CD8-positive, alpha-beta memory T cell (primary cell): ENCODE measurements at regions not wholly inside any gene's neighbourhood (a gene's known extent, or its start where the extent isn't known, plus 50 kb on each side); places are given as distances from the start of the nearest gene placed in this dataset.
"Not testable (repeated sequence)": the region's sequence is repeated elsewhere in the genome, so short reads cannot be mapped to it uniquely, and the experiment has no call there.

Experiments used
- CTCF ChIA-PET: fragments of 350-600 bp; sonication (Branson Sonifier 250); formaldehyde crosslinking; loops from one replicate; lab custom pipeline; 2021; ENCODE audit warnings: antibody characterized with exemption; lab: Charles Lee
- POLR2A ChIA-PET: fragments of 350-600 bp; sonication (Branson Sonifier 250); formaldehyde crosslinking; loops from one replicate; lab custom pipeline; 2021; ENCODE audit warnings: antibody characterized with exemption; lab: Charles Lee
- DNase-seq, 5 donors: peaks; one replicate each; pipeline versions ENCODE4 v3.0.0 to v3.0.0-alpha.2; 2020 to 2022; ENCODE audit warnings: mixed read lengths in 1 of 5
- H3K27ac ChIP-seq: one replicate; pipeline ENCODE4 v1.7.0; 2013; ENCODE audit warnings: low read depth, mild to moderate bottlenecking, low read length, moderate library complexity
- H3K27me3 ChIP-seq: 2 replicates; pipeline ENCODE4 v1.7.0; 2013; ENCODE audit warnings: low read length, mild to moderate bottlenecking; ENCODE audit not compliant: insufficient read depth, poor library complexity, severe bottlenecking
- H3K36me3 ChIP-seq: 2 replicates; pipeline ENCODE4 v1.7.0; 2013; ENCODE audit warnings: mild to moderate bottlenecking, low read length, moderate library complexity; ENCODE audit not compliant: insufficient read depth
- H3K4me1 ChIP-seq: 2 replicates; pipeline ENCODE4 v1.7.0; 2013; ENCODE audit warnings: mild to moderate bottlenecking, low read length, moderate library complexity; ENCODE audit not compliant: insufficient read depth
- H3K4me3 ChIP-seq: 2 replicates; pipeline ENCODE4 v1.7.0; 2013; ENCODE audit warnings: mild to moderate bottlenecking, low read length
- H3K9me3 ChIP-seq: 2 replicates; pipeline ENCODE4 v1.7.0; 2013; ENCODE audit warnings: mild to moderate bottlenecking, low read length
- H3K27ac Mint-ChIP-seq, 8 donors: one replicate each; pipeline ENCODE4 v1.8.0; 2020 to 2021; ENCODE audit warnings: mixed read lengths in 8 of 8, mild to moderate bottlenecking in 6 of 8, inconsistent platforms in 3 of 8, moderate library complexity in 3 of 8
- H3K27me3 Mint-ChIP-seq, 2 donors: one replicate each; pipeline ENCODE4 v1.8.0; 2020 to 2021; ENCODE audit warnings: mixed read lengths in 2 of 2, mild to moderate bottlenecking in 1 of 2, moderate library complexity in 1 of 2
- H3K36me3 Mint-ChIP-seq, 3 donors: one replicate each; pipeline ENCODE4 v1.8.0; 2020 to 2021; ENCODE audit warnings: mixed read lengths in 3 of 3, inconsistent platforms in 1 of 3, mild to moderate bottlenecking in 1 of 3
- H3K4me1 Mint-ChIP-seq, 3 donors: one replicate each; pipeline ENCODE4 v1.8.0; 2020 to 2021; ENCODE audit warnings: mixed read lengths in 3 of 3, inconsistent platforms in 1 of 3, mild to moderate bottlenecking in 1 of 3
- H3K4me3 Mint-ChIP-seq, 7 donors: one replicate each; pipeline ENCODE4 v1.8.0; 2020 to 2021; ENCODE audit warnings: mixed read lengths in 7 of 7, mild to moderate bottlenecking in 6 of 7, moderate library complexity in 4 of 7, inconsistent platforms in 2 of 7
- H3K9me3 Mint-ChIP-seq, 5 donors: one replicate each; pipeline ENCODE4 v1.8.0; 2020 to 2022; ENCODE audit warnings: mixed read lengths in 5 of 5, mild to moderate bottlenecking in 3 of 5, moderate library complexity in 2 of 5, inconsistent platforms in 1 of 5

GRCh38 chr2:238524426-238524983 lies 97.8 kb downstream of the ASB1 start:
- POLR2A ChIA-PET: no interaction called here

GRCh38 chr2:238525990-238526389 lies 99.3 kb downstream of the ASB1 start:
- Mint-ChIP-seq H3K4me3 (no peak overlapping the region), H3K27me3 (peaks cover 3 to 15% of the 10 kb centered on the region in 2 donors), H3K9me3 (peaks cover 2 to 12% (median 11%) of the 10 kb centered on the region in 5 donors), H3K27ac (no peak overlapping the region), H3K4me1 (no peaks in the 10 kb centered on the region), H3K36me3 (peaks cover 0 to 6% (median 1%) of the 10 kb centered on the region in 3 donors)
- no peak overlapping the region for H3K4me3 ChIP-seq
- ChIA-PET POLR2A (no interaction called here), CTCF (interaction anchor here (1.3 kb wide), 1 partner anchor 9 kb away, joined by 3 read pairs; no protein-coding TSS in a partner anchor)
- H3K9me3 ChIP-seq: no peaks in the 10 kb centered on the region
- H3K27me3 ChIP-seq: no peaks in the 10 kb centered on the region
- no peak for DNase-seq
- no peaks in the 10 kb centered on the region for H3K4me1 ChIP-seq
- H3K36me3 ChIP-seq: no peaks in the 10 kb centered on the region
- no peak overlapping the region for H3K27ac ChIP-seq

More at GRCh38 chr2:238524426-238524983, 97.8 kb downstream of the ASB1 start:
- no peak overlapping the region for H3K27ac ChIP-seq
- no peaks in the 10 kb centered on the region for H3K27me3 ChIP-seq
- Mint-ChIP-seq H3K27ac (no peak overlapping the region), H3K4me1 (no peaks in the 10 kb centered on the region), H3K9me3 (peaks cover 0 to 7% (median 2%) of the 10 kb centered on the region in 5 donors), H3K36me3 (peaks cover 0 to 1% (median 0%) of the 10 kb centered on the region in 3 donors), H3K27me3 (peaks cover 3 to 15% of the 10 kb centered on the region in 2 donors), H3K4me3 (no peak overlapping the region)
- no peaks in the 10 kb centered on the region for H3K4me1 ChIP-seq
- DNase-seq: no peak
- CTCF ChIA-PET: no interaction called here
- H3K4me3 ChIP-seq: no peak overlapping the region
- H3K36me3 ChIP-seq: no peaks in the 10 kb centered on the region
- H3K9me3 ChIP-seq: no peaks in the 10 kb centered on the region

- Mint-ChIP-seq H3K4me1 (no peaks in the 10 kb centered on the region), H3K36me3 (peaks cover 0 to 15% (median 1%) of the 10 kb centered on the region in 3 donors), H3K9me3 (peaks cover 7 to 25% (median 22%) of the 10 kb centered on the region in 5 donors), H3K27me3 (peaks cover 6 to 15% of the 10 kb centered on the region in 2 donors), H3K27ac (no peak overlapping the region), H3K4me3 (no peak overlapping the region)
- CTCF ChIA-PET: no interaction called here
- Histone ChIP-seq H3K9me3 (no peaks in the 10 kb centered on the region), H3K27ac (no peak overlapping the region), H3K36me3 (no peaks in the 10 kb centered on the region), H3K4me3 (no peak overlapping the region), H3K27me3 (no peaks in the 10 kb centered on the region), H3K4me1 (no peaks in the 10 kb centered on the region)
- DNase-seq: no peak
- POLR2A ChIA-PET: no interaction called here
Observed at GRCh38 chr2:238527565-238527964, 100.8 kb downstream of the ASB1 start.

GRCh38 chr2:238528953-238529781 lies 102.4 kb downstream of the ASB1 start:
- Mint-ChIP-seq H3K27ac (peak overlapping the region in 1 of 8 donors; percentile 82), H3K4me1 (no peaks in the 10 kb centered on the region)

GRCh38 chr2:238531017-238531645 lies 104.4 kb downstream of the ASB1 start:
- H3K36me3 Mint-ChIP-seq: peaks cover 0 to 29% (median 1%) of the 10 kb centered on the region in 3 donors
- H3K36me3 ChIP-seq, H3K27ac ChIP-seq, H3K4me1 ChIP-seq, DNase-seq, H3K4me1 Mint-ChIP-seq, H3K27me3 ChIP-seq, H3K4me3 ChIP-seq, H3K4me3 Mint-ChIP-seq, CTCF ChIA-PET, H3K9me3 ChIP-seq, H3K27ac Mint-ChIP-seq, POLR2A ChIA-PET: not testable (repeated sequence)
- peaks cover 8 to 29% (median 26%) of the 10 kb centered on the region in 5 donors for H3K9me3 Mint-ChIP-seq
- peaks cover 10 to 23% of the 10 kb centered on the region in 2 donors for H3K27me3 Mint-ChIP-seq

More at GRCh38 chr2:238528953-238529781, 102.4 kb downstream of the ASB1 start:
- Histone ChIP-seq H3K4me1 (no peaks in the 10 kb centered on the region), H3K4me3 (no peak overlapping the region), H3K36me3 (no peaks in the 10 kb centered on the region), H3K27me3 (no peaks in the 10 kb centered on the region), H3K27ac (no peak overlapping the region), H3K9me3 (no peaks in the 10 kb centered on the region)
- ChIA-PET POLR2A (no interaction called here), CTCF (no interaction called here)
- no peak for DNase-seq
- Mint-ChIP-seq H3K36me3 (peaks cover 0 to 22% (median 1%) of the 10 kb centered on the region in 3 donors), H3K27me3 (peaks cover 7 to 15% of the 10 kb centered on the region in 2 donors), H3K9me3 (peaks cover 8 to 25% (median 23%) of the 10 kb centered on the region in 5 donors), H3K4me3 (no peak overlapping the region)

- H3K4me3 ChIP-seq, H3K4me1 Mint-ChIP-seq, H3K27ac ChIP-seq, H3K4me1 ChIP-seq, H3K4me3 Mint-ChIP-seq, CTCF ChIA-PET, H3K27me3 ChIP-seq, DNase-seq, POLR2A ChIA-PET, H3K9me3 ChIP-seq, H3K36me3 ChIP-seq, H3K27ac Mint-ChIP-seq: not testable (repeated sequence)
- H3K27me3 Mint-ChIP-seq: peaks cover 41 to 73% of the 10 kb centered on the region in 2 donors
- H3K9me3 Mint-ChIP-seq: peaks cover 0 to 49% (median 33%) of the 10 kb centered on the region in 5 donors
- H3K36me3 Mint-ChIP-seq: peaks cover 0 to 25% (median 0%) of the 10 kb centered on the region in 3 donors
Observed at GRCh38 chr2:238543732-238544131, 117.0 kb downstream of the ASB1 start.

GRCh38 chr2:238548902-238549462 lies 122.3 kb downstream of the ASB1 start:
- Histone ChIP-seq H3K36me3 (no peaks in the 10 kb centered on the region), H3K4me3 (no peak overlapping the region), H3K27ac (no peak overlapping the region), H3K4me1 (no peaks in the 10 kb centered on the region), H3K9me3 (no peaks in the 10 kb centered on the region), H3K27me3 (no peaks in the 10 kb centered on the region)
- Mint-ChIP-seq H3K27me3 (peaks cover 22 to 58% of the 10 kb centered on the region in 2 donors), H3K4me3 (no peak overlapping the region), H3K27ac (no peak overlapping the region), H3K4me1 (no peaks in the 10 kb centered on the region), H3K9me3 (peaks cover 3 to 30% (median 7%) of the 10 kb centered on the region in 5 donors), H3K36me3 (peaks cover 0 to 3% (median 1%) of the 10 kb centered on the region in 3 donors)
- ChIA-PET POLR2A (no interaction called here), CTCF (no interaction called here)
- DNase-seq: no peak
